ENCODE measurements at regions not wholly inside any gene's neighbourhood (a gene's known extent, or its start where the extent isn't known, plus 50 kb on each side); places are given as distances from the start of the nearest gene placed in this dataset.

DNA sequence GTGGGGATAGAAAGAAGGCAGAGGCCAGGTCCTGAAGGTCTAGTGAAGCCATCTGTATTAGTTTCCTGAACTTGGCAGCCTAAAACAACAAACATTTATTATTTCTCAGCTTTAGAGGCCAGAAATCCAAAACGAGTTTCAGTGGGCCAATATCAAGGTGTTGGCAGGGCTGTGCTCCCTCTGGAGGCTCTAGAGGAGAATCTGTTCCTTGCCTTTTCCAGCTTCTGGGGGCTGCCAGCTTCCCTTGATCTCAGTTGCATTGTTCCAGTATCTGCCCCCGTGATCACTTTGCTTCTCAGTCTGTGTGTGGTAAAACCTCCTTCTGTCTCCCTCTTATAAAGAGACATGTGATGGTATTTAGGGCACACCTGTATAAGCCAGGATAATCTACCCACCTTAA lies 82.4 kb downstream of the MAFB start:
- TF ChIP-seq POLR2AphosphoS5 (IDR thresholded peaks at IDR 0.05; ENCODE audit: low read depth), result no peak
- TF ChIP-seq, protein P1, sequence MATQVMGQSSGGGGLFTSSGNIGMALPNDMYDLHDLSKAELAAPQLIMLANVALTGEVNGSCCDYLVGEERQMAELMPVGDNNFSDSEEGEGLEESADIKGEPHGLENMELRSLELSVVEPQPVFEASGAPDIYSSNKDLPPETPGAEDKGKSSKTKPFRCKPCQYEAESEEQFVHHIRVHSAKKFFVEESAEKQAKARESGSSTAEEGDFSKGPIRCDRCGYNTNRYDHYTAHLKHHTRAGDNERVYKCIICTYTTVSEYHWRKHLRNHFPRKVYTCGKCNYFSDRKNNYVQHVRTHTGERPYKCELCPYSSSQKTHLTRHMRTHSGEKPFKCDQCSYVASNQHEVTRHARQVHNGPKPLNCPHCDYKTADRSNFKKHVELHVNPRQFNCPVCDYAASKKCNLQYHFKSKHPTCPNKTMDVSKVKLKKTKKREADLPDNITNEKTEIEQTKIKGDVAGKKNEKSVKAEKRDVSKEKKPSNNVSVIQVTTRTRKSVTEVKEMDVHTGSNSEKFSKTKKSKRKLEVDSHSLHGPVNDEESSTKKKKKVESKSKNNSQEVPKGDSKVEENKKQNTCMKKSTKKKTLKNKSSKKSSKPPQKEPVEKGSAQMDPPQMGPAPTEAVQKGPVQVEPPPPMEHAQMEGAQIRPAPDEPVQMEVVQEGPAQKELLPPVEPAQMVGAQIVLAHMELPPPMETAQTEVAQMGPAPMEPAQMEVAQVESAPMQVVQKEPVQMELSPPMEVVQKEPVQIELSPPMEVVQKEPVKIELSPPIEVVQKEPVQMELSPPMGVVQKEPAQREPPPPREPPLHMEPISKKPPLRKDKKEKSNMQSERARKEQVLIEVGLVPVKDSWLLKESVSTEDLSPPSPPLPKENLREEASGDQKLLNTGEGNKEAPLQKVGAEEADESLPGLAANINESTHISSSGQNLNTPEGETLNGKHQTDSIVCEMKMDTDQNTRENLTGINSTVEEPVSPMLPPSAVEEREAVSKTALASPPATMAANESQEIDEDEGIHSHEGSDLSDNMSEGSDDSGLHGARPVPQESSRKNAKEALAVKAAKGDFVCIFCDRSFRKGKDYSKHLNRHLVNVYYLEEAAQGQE (IDR thresholded peaks at IDR 0.05; ENCODE audit: insufficient replicate concordance, low read depth), result no peak
- TF ChIP-seq SPI1 (IDR thresholded peaks at IDR 0.05; ENCODE audit: borderline replicate concordance, low read depth), result no peak
- TF ChIP-seq, protein P2, sequence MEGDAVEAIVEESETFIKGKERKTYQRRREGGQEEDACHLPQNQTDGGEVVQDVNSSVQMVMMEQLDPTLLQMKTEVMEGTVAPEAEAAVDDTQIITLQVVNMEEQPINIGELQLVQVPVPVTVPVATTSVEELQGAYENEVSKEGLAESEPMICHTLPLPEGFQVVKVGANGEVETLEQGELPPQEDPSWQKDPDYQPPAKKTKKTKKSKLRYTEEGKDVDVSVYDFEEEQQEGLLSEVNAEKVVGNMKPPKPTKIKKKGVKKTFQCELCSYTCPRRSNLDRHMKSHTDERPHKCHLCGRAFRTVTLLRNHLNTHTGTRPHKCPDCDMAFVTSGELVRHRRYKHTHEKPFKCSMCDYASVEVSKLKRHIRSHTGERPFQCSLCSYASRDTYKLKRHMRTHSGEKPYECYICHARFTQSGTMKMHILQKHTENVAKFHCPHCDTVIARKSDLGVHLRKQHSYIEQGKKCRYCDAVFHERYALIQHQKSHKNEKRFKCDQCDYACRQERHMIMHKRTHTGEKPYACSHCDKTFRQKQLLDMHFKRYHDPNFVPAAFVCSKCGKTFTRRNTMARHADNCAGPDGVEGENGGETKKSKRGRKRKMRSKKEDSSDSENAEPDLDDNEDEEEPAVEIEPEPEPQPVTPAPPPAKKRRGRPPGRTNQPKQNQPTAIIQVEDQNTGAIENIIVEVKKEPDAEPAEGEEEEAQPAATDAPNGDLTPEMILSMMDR (IDR thresholded peaks at IDR 0.05; ENCODE audit: insufficient read depth, low read length), result no peak
- no peak for TF ChIP-seq GABPA (IDR thresholded peaks at IDR 0.05; ENCODE audit: low read depth)
- no peaks in the 10 kb centered on the region for H3K27me3 ChIP-seq (ENCODE audit: insufficient read depth, poor library complexity, severe bottlenecking)
- no peak overlapping the region for H3K27ac ChIP-seq (replicated peaks)
- DNase-seq (ENCODE audit: low read depth in 1 of 2, low spot score in 1 of 2), result no peak
- H3K4me3 ChIP-seq (replicated peaks; ENCODE audit: insufficient read depth, low read length), result no peak overlapping the region

DNA sequence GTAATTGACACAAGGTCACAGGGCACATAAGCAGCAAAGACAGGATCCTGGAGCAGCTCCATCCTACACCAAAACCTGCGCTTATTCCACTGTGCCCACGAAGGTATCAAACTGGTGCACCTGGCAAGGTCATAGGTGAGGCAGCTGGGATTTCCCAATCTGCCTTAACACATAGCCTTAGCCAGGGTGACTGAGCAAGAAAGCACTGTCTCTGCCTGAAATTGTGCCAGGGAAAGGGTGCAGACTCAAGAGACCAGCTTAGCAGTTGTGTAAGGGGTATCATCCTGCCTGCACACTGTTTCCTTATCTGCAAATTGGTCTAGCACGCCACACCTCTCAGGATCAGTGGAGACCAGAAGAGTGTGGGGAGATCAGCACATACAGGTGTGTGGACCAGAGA lies 82.8 kb downstream of the MAFB start:
- Histone ChIP-seq H3K27ac (replicated peaks) (no peak overlapping the region), H3K4me3 (replicated peaks; ENCODE audit: insufficient read depth, low read length) (no peak overlapping the region), H3K27me3 (ENCODE audit: insufficient read depth, poor library complexity, severe bottlenecking) (no peaks in the 10 kb centered on the region)
- no peak for TF ChIP-seq POLR2AphosphoS5 (IDR thresholded peaks at IDR 0.05; ENCODE audit: low read depth)
- no peak for TF ChIP-seq GABPA (IDR thresholded peaks at IDR 0.05; ENCODE audit: low read depth)
- TF ChIP-seq, protein P1 (IDR thresholded peaks at IDR 0.05; ENCODE audit: insufficient replicate concordance, low read depth), result no peak
- no peak for TF ChIP-seq SPI1 (IDR thresholded peaks at IDR 0.05; ENCODE audit: borderline replicate concordance, low read depth)
- TF ChIP-seq, protein P2 (IDR thresholded peaks at IDR 0.05; ENCODE audit: insufficient read depth, low read length), result no peak
- no peak for DNase-seq (ENCODE audit: low read depth in 1 of 2, low spot score in 1 of 2)

DNA sequence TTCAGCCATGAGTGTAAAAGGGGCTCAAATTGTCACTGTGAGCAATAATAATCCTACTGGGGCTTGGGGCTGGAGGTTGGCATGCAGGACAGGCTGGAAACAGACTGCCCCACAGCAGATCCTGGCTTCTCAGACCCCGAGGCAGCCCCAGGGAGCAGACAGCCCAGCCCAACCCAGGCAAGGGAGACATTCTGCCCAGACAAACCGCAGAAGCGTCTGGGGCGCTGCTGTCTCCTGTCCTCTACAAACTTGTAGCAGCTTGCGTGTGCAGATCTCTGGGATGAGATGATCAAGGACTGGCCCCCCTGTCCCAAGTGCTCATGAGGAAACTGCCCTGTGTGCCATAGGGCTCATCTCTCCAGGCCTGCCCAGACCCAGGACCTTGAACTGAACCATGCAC lies 84.6 kb downstream of the MAFB start:
- Histone ChIP-seq H3K27me3 (ENCODE audit: insufficient read depth, poor library complexity, severe bottlenecking) (no peaks in the 10 kb centered on the region), H3K27ac (replicated peaks) (no peak overlapping the region), H3K4me3 (replicated peaks; ENCODE audit: insufficient read depth, low read length) (no peak overlapping the region)
- TF ChIP-seq, protein P2 (IDR thresholded peaks at IDR 0.05; ENCODE audit: insufficient read depth, low read length), result no peak
- no peak for TF ChIP-seq SPI1 (IDR thresholded peaks at IDR 0.05; ENCODE audit: borderline replicate concordance, low read depth)
- TF ChIP-seq, protein P1 (IDR thresholded peaks at IDR 0.05; ENCODE audit: insufficient replicate concordance, low read depth), result no peak
- no peak for TF ChIP-seq GABPA (IDR thresholded peaks at IDR 0.05; ENCODE audit: low read depth)
- TF ChIP-seq POLR2AphosphoS5 (IDR thresholded peaks at IDR 0.05; ENCODE audit: low read depth), result no peak
- no peak for DNase-seq (ENCODE audit: low read depth in 1 of 2, low spot score in 1 of 2)
